Liver (tissue), 3 donors: ENCODE measurements at regions not wholly inside any gene's neighbourhood (a gene's known extent, or its start where the extent isn't known, plus 50 kb on each side); places are given as distances from the start of the nearest gene placed in this dataset.

Experiments used
- EGR1 ChIP-seq, 2 donors: IDR thresholded peaks; 2 replicates each; pipeline ENCODE4 v1.6.1; 2016 to 2018; ENCODE audit warnings: antibody characterized with exemption in 2 of 2, low read depth in 2 of 2
- FOXA1 ChIP-seq: IDR thresholded peaks from 2 replicates; pipeline ENCODE4 v1.6.1; 2016; ENCODE audit warnings: antibody characterized with exemption
- FOXA2 ChIP-seq: IDR thresholded peaks from 2 replicates; pipeline ENCODE4 v1.6.1; 2016; ENCODE audit warnings: antibody characterized with exemption
- GABPA ChIP-seq, 2 donors: IDR thresholded peaks in 1 of 2; conservative IDR thresholded peaks in 1 of 2; 2 replicates each; pipeline ENCODE4 v1.6.1; 2016; ENCODE audit warnings: antibody characterized with exemption in 2 of 2, mild to moderate bottlenecking in 1 of 2, moderate library complexity in 1 of 2
- SP1 ChIP-seq: IDR thresholded peaks from 2 replicates; pipeline ENCODE4 v1.6.1; 2018; ENCODE audit warnings: antibody characterized with exemption, mild to moderate bottlenecking
- TAF1 ChIP-seq: conservative IDR thresholded peaks from 2 replicates; pipeline ENCODE4 v1.6.1; 2016; ENCODE audit warnings: antibody characterized with exemption, mild to moderate bottlenecking
- TF ChIP-seq, protein P1 (sequence below): fragments of 150-350 bp; IDR thresholded peaks from 2 replicates; pipeline ENCODE4 v1.5.1; 2017; ENCODE audit warnings: improper control_type of control experiment, low read depth, low read length; ENCODE audit not compliant: missing input control
- TF ChIP-seq, protein P2 (sequence below): IDR thresholded peaks from 2 replicates; pipeline ENCODE4 v1.6.1; 2016; ENCODE audit warnings: antibody characterized with exemption, mild to moderate bottlenecking
- donor health status: healthy.
- donor health status: healthy.

- TF ChIP-seq, protein P1, sequence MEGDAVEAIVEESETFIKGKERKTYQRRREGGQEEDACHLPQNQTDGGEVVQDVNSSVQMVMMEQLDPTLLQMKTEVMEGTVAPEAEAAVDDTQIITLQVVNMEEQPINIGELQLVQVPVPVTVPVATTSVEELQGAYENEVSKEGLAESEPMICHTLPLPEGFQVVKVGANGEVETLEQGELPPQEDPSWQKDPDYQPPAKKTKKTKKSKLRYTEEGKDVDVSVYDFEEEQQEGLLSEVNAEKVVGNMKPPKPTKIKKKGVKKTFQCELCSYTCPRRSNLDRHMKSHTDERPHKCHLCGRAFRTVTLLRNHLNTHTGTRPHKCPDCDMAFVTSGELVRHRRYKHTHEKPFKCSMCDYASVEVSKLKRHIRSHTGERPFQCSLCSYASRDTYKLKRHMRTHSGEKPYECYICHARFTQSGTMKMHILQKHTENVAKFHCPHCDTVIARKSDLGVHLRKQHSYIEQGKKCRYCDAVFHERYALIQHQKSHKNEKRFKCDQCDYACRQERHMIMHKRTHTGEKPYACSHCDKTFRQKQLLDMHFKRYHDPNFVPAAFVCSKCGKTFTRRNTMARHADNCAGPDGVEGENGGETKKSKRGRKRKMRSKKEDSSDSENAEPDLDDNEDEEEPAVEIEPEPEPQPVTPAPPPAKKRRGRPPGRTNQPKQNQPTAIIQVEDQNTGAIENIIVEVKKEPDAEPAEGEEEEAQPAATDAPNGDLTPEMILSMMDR: no peak
- TF ChIP-seq TAF1 (no peak), GABPA (IDR thresholded peaks at IDR 0.05 in 1 of 2, conservative IDR thresholded peaks at IDR 0.05 in 1 of 2) (no peak), FOXA2 (no peak), FOXA1 (no peak), SP1 (no peak), EGR1 (IDR thresholded peaks at IDR 0.05; ENCODE audit: low read depth in 2 of 2) (no peak)
- TF ChIP-seq, protein P2, sequence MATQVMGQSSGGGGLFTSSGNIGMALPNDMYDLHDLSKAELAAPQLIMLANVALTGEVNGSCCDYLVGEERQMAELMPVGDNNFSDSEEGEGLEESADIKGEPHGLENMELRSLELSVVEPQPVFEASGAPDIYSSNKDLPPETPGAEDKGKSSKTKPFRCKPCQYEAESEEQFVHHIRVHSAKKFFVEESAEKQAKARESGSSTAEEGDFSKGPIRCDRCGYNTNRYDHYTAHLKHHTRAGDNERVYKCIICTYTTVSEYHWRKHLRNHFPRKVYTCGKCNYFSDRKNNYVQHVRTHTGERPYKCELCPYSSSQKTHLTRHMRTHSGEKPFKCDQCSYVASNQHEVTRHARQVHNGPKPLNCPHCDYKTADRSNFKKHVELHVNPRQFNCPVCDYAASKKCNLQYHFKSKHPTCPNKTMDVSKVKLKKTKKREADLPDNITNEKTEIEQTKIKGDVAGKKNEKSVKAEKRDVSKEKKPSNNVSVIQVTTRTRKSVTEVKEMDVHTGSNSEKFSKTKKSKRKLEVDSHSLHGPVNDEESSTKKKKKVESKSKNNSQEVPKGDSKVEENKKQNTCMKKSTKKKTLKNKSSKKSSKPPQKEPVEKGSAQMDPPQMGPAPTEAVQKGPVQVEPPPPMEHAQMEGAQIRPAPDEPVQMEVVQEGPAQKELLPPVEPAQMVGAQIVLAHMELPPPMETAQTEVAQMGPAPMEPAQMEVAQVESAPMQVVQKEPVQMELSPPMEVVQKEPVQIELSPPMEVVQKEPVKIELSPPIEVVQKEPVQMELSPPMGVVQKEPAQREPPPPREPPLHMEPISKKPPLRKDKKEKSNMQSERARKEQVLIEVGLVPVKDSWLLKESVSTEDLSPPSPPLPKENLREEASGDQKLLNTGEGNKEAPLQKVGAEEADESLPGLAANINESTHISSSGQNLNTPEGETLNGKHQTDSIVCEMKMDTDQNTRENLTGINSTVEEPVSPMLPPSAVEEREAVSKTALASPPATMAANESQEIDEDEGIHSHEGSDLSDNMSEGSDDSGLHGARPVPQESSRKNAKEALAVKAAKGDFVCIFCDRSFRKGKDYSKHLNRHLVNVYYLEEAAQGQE: no peak
These were observed 437.2 kb upstream of the TNP1 start for GRCh38 chr2:217297096-217297495.
